H1 (cell line): ENCODE measurements at regions not wholly inside any gene's neighbourhood (a gene's known extent, or its start where the extent isn't known, plus 50 kb on each side); places are given as distances from the start of the nearest gene placed in this dataset.

Experiments
- CREB1 ChIP-seq: IDR thresholded peaks from 2 replicates; pipeline ENCODE4 v1.6.1; 2012; ENCODE audit warnings: inconsistent platforms
- CTCF ChIP-seq, 3 experiments: IDR thresholded peaks; 1 replicate in 2 of 3; 2 replicates in 1 of 3; pipeline versions ENCODE4 v1.5.1 to v1.6.1; 2011; ENCODE audit warnings: low read length in 3 of 3, mild to moderate bottlenecking in 3 of 3, inconsistent platforms in 2 of 3, low read depth in 1 of 3, moderate library complexity in 1 of 3; ENCODE audit not compliant: insufficient read depth in 1 of 3; ENCODE audit errors: control extremely low read depth in 1 of 3
- EZH2 ChIP-seq: fragments of 200-600 bp; sonication (generic); IDR thresholded peaks from 2 replicates; pipeline ENCODE4 v1.7.1; 2012; ENCODE audit warnings: low read depth, mild to moderate bottlenecking, moderate library complexity, low read length, inconsistent platforms; ENCODE audit not compliant: severe bottlenecking
- JUN ChIP-seq: IDR thresholded peaks from 2 replicates; pipeline ENCODE4 v1.6.1; 2011; ENCODE audit warnings: low read depth, mild to moderate bottlenecking, improper control_type of control experiment, low read length
- JUND ChIP-seq: IDR thresholded peaks from 2 replicates; pipeline ENCODE4 v1.6.1; 2011; ENCODE audit warnings: mild to moderate bottlenecking, improper control_type of control experiment, low read length
- PHF8 ChIP-seq: fragments of 200-600 bp; sonication (generic); conservative IDR thresholded peaks from 2 replicates; pipeline ENCODE4 v1.7.1; 2012; ENCODE audit warnings: low read depth, mild to moderate bottlenecking, inconsistent platforms, low read length, moderate library complexity
- POU5F1 ChIP-seq: IDR thresholded peaks from 2 replicates; pipeline ENCODE4 v1.6.1; 2011; ENCODE audit warnings: low read depth, mild to moderate bottlenecking, low read length, moderate library complexity
- RBBP5 ChIP-seq: IDR thresholded peaks from 2 replicates; pipeline ENCODE4 v1.7.1; 2012; ENCODE audit warnings: low read depth, mild to moderate bottlenecking, inconsistent platforms, low read length, moderate library complexity, borderline replicate concordance
- SP1 ChIP-seq: IDR thresholded peaks from 2 replicates; pipeline ENCODE4 v1.6.1; 2011; ENCODE audit warnings: low read depth, low read length
- TF ChIP-seq, protein P1 (sequence below): IDR thresholded peaks from 2 replicates; pipeline ENCODE4 v1.6.1; 2012; ENCODE audit warnings: low read length, inconsistent platforms

DNA sequence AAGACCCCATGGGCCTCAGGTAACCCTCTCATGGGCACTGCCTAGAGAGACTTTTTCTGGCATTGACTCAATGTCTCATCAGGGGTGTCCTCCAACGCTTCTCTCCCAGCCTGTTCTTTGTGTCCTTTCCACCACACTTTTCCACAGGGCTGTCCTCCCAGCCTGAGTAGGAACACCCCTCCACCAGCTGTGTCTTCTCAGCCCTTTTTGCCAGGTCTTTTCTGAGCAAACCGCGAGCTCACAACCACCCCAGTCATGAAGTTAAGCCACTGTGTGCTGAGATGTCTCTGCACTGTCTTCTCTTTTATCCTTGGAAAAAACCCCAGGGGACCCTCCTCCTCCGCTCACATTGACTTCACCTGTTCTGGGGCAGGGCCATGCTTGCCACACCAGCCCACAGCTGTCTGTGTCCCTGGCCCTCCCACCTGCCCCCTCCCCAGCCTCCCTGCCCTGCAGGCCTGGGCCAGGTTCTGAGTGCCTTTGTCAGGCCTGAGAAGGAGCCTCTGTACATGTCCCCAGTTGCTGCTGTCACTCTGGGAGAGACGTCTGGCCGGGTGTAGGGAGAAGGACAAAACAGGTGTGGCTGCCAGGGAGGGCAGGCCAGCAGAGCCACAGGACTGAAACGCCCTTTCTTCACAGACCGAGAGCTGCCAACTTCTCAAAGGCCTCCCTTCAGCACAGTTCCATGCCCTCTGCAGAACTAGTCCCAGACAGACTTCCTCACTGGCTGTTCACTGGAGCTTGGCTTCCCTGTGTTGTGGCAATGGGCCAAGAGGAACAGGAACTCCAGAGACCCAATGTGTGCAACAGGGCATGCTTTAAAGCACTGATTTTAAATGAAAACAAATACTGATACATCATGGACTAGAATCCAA is 50.5 kb upstream of the PNMA1 start:
- TF ChIP-seq JUND (no peak), PHF8 (no peak), CTCF (IDR thresholded peaks at IDR 0.05; ENCODE audit: control extremely low read depth in 1 of 3, insufficient read depth in 1 of 3, low read depth in 1 of 3, low read length in 3 of 3) (no peak), EZH2 (no peak), SP1 (no peak), POU5F1 (no peak), CREB1 (no peak), JUN (no peak), RBBP5 (no peak)
- TF ChIP-seq, protein P1, sequence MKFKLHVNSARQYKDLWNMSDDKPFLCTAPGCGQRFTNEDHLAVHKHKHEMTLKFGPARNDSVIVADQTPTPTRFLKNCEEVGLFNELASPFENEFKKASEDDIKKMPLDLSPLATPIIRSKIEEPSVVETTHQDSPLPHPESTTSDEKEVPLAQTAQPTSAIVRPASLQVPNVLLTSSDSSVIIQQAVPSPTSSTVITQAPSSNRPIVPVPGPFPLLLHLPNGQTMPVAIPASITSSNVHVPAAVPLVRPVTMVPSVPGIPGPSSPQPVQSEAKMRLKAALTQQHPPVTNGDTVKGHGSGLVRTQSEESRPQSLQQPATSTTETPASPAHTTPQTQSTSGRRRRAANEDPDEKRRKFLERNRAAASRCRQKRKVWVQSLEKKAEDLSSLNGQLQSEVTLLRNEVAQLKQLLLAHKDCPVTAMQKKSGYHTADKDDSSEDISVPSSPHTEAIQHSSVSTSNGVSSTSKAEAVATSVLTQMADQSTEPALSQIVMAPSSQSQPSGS = no peak
